ENCODE measurements at regions not wholly inside any gene's neighbourhood (a gene's known extent, or its start where the extent isn't known, plus 50 kb on each side); places are given as distances from the start of the nearest gene placed in this dataset.
A peak's percentile ranks its signal among the peaks of the same experiment; 100 is the strongest.

- no peak for TF ChIP-seq ZNF398 (CRISPR knock-in tag; IDR thresholded peaks at IDR 0.05)
- TF ChIP-seq GATA2 (CRISPR knock-in tag; IDR thresholded peaks at IDR 0.05) = peak; percentile 76
- no peak for TF ChIP-seq FOXA1 (IDR thresholded peaks at IDR 0.05; ENCODE audit: borderline replicate concordance)
- no peak for TF ChIP-seq GTF2A2 (tag; IDR thresholded peaks at IDR 0.05)
- no peak for TF ChIP-seq NUFIP1 (IDR thresholded peaks at IDR 0.05; ENCODE audit: partially characterized antibody)
- no peak for TF ChIP-seq PTBP1 (IDR thresholded peaks at IDR 0.05; ENCODE audit: low read depth, low read length)
- TF ChIP-seq SIN3A (IDR thresholded peaks at IDR 0.05; ENCODE audit: borderline replicate concordance in 2 of 2, control insufficient read depth in 1 of 2, low read depth in 2 of 2, low read length in 2 of 2) = no peak
- no peak for TF ChIP-seq ZNF695 (CRISPR knock-in tag; IDR thresholded peaks at IDR 0.05)
- TF ChIP-seq POU5F1 (IDR thresholded peaks at IDR 0.05; ENCODE audit: borderline replicate concordance, low read depth, low read length, partially characterized antibody) = no peak
- no peak for TF ChIP-seq ZNF408 (CRISPR knock-in tag; IDR thresholded peaks at IDR 0.05; ENCODE audit: low read depth)
- TF ChIP-seq TARDBP (IDR thresholded peaks at IDR 0.05) = no peak
- TF ChIP-seq ATF7 (IDR thresholded peaks at IDR 0.05) = peak; percentile 34; the same call in 1 of the 2 replicates
- TF ChIP-seq TRIM24 (IDR thresholded peaks at IDR 0.05) = peak; percentile 88 to 94
- TF ChIP-seq RBBP5 (IDR thresholded peaks at IDR 0.05; ENCODE audit: borderline replicate concordance, insufficient read depth, low read length, poor library complexity, severe bottlenecking) = no peak
- TF ChIP-seq SMARCC2 (IDR thresholded peaks at IDR 0.05; ENCODE audit: low read depth) = peak; percentile 40; the same call in 1 of the 2 replicates
- TF ChIP-seq ZBTB7A (IDR thresholded peaks at IDR 0.05; ENCODE audit: borderline replicate concordance, control insufficient read depth, low read depth, low read length) = no peak
- TF ChIP-seq ZBTB40 (IDR thresholded peaks at IDR 0.05) = no peak
- TF ChIP-seq ZBTB40 (CRISPR knock-in tag; IDR thresholded peaks at IDR 0.05) = no peak
Observed at GRCh38 chr6:139748353-139749146, 374.1 kb upstream of the CITED2 start (continued).

All from K562 (cell line).